K562 (cell line): ENCODE measurements at regions not wholly inside any gene's neighbourhood (a gene's known extent, or its start where the extent isn't known, plus 50 kb on each side); places are given as distances from the start of the nearest gene placed in this dataset.

ENCODE experiments used
- ATAC-seq: fragments of 200-7000 bp; cut with Tn5 transposase; 3 replicates; pipeline ENCODE4 v1.9.1; 2020; ENCODE audit warnings: moderate library complexity
- BruUV-seq: library from RNA; stranded (reverse); fragments of 400-500 nt; replicated peaks from 2 replicates; lab custom pipeline; 2021; lab: Mats Ljungman, UMichigan
- CTCF ChIA-PET: fragments of 300-600 bp; formaldehyde crosslinking; extraction: SDS; loops from one replicate; lab custom pipeline; 2021; ENCODE audit warnings: low intra/inter-chr PET ratio; lab: Yijun Ruan, JAX
- POLR2A ChIA-PET: fragments of 300-600, 350-650 bp; sonication (Branson Sonifier 250); formaldehyde crosslinking; extraction: SDS; loops from one replicate; lab custom pipeline; 2021; ENCODE audit warnings: antibody characterized with exemption, inconsistent platforms; lab: Yijun Ruan, JAX
- DNase-seq, 4 experiments: peaks; one replicate each; pipeline versions ENCODE4 v3.0.0 to v3.0.0-alpha.2; 2011 to 2018; ENCODE audit warnings: low spot score in 3 of 4, mixed read lengths in 3 of 4; ENCODE audit errors: extremely low read depth in 1 of 4
- FAIRE-seq: peaks from 2 replicates; lab custom pipeline; 2011; peaks lifted over from hg19 to GRCh38; lab: Jason Lieb, UNC
- H2AFZ ChIP-seq: 2 replicates; pipeline ENCODE4 v1.6.0; 2011; ENCODE audit warnings: low read depth, low read length, control low read depth, inconsistent platforms
- H3K27ac ChIP-seq: fragments of 200-600 bp; 3 replicates; pipeline ENCODE4 v1.8.0; 2011; ENCODE audit warnings: low read depth, mild to moderate bottlenecking, control low read depth, inconsistent platforms, low read length, moderate library complexity, mixed read lengths; ENCODE audit errors: extremely low read depth
- H3K27me3 ChIP-seq, 2 experiments: fragments of 300-600 bp in 1 of 2; 2 replicates in 1 of 2; 3 replicates in 1 of 2; pipeline versions ENCODE4 v1.6.0 to v1.8.0; 2011; ENCODE audit warnings: inconsistent platforms in 2 of 2, low read length in 2 of 2, mild to moderate bottlenecking in 1 of 2, mixed read lengths in 1 of 2, moderate library complexity in 1 of 2; ENCODE audit not compliant: control insufficient read depth in 2 of 2, insufficient read depth in 2 of 2
- H3K36me3 ChIP-seq: fragments of 300-600 bp; 3 replicates; pipeline ENCODE4 v1.8.0; 2011; ENCODE audit warnings: mild to moderate bottlenecking, low read length, inconsistent platforms; ENCODE audit not compliant: control insufficient read depth, insufficient read depth
- H3K4me1 ChIP-seq, 2 experiments: fragments of 200-600 bp in 1 of 2; replicated peaks in 1 of 2; 2 replicates in 1 of 2; 3 replicates in 1 of 2; pipeline versions ENCODE4 v1.5.1 to v1.8.0; 2011; ENCODE audit warnings: inconsistent platforms in 2 of 2, low read length in 2 of 2, mild to moderate bottlenecking in 1 of 2, mixed read lengths in 1 of 2, moderate library complexity in 1 of 2; ENCODE audit not compliant: control insufficient read depth in 2 of 2, insufficient read depth in 2 of 2
- H3K4me2 ChIP-seq: 2 replicates; pipeline ENCODE4 v1.6.1; 2011; ENCODE audit warnings: low read length, control low read depth, inconsistent platforms, mixed read lengths; ENCODE audit not compliant: insufficient read depth
- H3K4me3 ChIP-seq: fragments of 200-600 bp; sonication (generic), shearing (Covaris generic); 2 replicates; pipeline ENCODE4 v1.5.1; 2016; ENCODE audit warnings: control low read depth, inconsistent platforms
- H3K79me2 ChIP-seq: fragments of 200-600 bp; 3 replicates; pipeline ENCODE4 v1.8.0; 2011; ENCODE audit warnings: low read length, inconsistent platforms; ENCODE audit not compliant: control insufficient read depth, insufficient read depth
- H3K9ac ChIP-seq, 2 experiments: 2 replicates each; pipeline versions ENCODE4 v1.6.0 to v1.6.1; 2011; ENCODE audit warnings: low read depth in 2 of 2, low read length in 2 of 2, control low read depth in 1 of 2, inconsistent platforms in 1 of 2, mild to moderate bottlenecking in 1 of 2, mixed read lengths in 1 of 2; ENCODE audit not compliant: insufficient read depth in 1 of 2
- H3K9me1 ChIP-seq: one replicate; pipeline ENCODE4 v1.6.0; 2011; ENCODE audit warnings: inconsistent platforms, mild to moderate bottlenecking, low read length, moderate library complexity; ENCODE audit not compliant: control insufficient read depth, insufficient read depth
- H3K9me3 ChIP-seq: replicated peaks from 2 replicates; pipeline ENCODE4 v1.5.1; 2011; ENCODE audit warnings: low read depth, low read length, inconsistent platforms; ENCODE audit not compliant: control insufficient read depth, insufficient read depth
- H4K20me1 ChIP-seq: replicated peaks from 2 replicates; pipeline ENCODE4 v1.6.1; 2011; ENCODE audit warnings: low read length, inconsistent platforms, mixed read lengths; ENCODE audit not compliant: control insufficient read depth, insufficient read depth
- CEBPB ChIP-seq: fragments of 450-650 bp; IDR thresholded peaks from 2 replicates; pipeline ENCODE4 v1.6.1; 2016; ENCODE audit warnings: missing genetic modification characterization, missing compliant biosample characterization
- COPS2 ChIP-seq: fragments of 450-650 bp; conservative IDR thresholded peaks from 2 replicates; pipeline ENCODE4 v1.6.1; 2016; ENCODE audit warnings: mild to moderate bottlenecking, moderate library complexity
- ILF3 ChIP-seq: fragments of 450-650 bp; IDR thresholded peaks from 2 replicates; pipeline ENCODE4 v1.6.1; 2018; ENCODE audit warnings: antibody characterized with exemption, mild to moderate bottlenecking, moderate library complexity, borderline replicate concordance
- JUN ChIP-seq, 2 experiments: sonication (generic) in 1 of 2; formaldehyde crosslinking in 1 of 2; IDR thresholded peaks; 2 replicates each; pipeline versions ENCODE4 v1.6.1 to v1.8.0; 2012 to 2022; ENCODE audit warnings: borderline replicate concordance in 2 of 2, mild to moderate bottlenecking in 2 of 2, improper control_type of control experiment in 1 of 2, low read depth in 1 of 2, low read length in 1 of 2, missing genetic modification reagents in 1 of 2
- SIN3B ChIP-seq: fragments of 450-650 bp; IDR thresholded peaks from 2 replicates; pipeline ENCODE4 v1.6.1; 2017; ENCODE audit warnings: low read depth, mild to moderate bottlenecking, moderate library complexity
- YBX1 ChIP-seq: fragments of 450-650 bp; IDR thresholded peaks from 2 replicates; pipeline ENCODE4 v1.7.1; 2016; ENCODE audit warnings: mild to moderate bottlenecking
- ZNF316 ChIP-seq: fragments of 450-650 bp; IDR thresholded peaks from 2 replicates; pipeline ENCODE4 v1.6.1; 2016
- WGBS: fragments of 100-300 bp; shearing (Covaris generic); methylation state at CpG from one replicate; pipeline ENCODE4 v1.1.6; 2016; ENCODE audit warnings: low coverage, mixed read lengths; ENCODE audit not compliant: insufficient coverage; ENCODE audit errors: missing lambda C conversion rate; 5-methylcytosine and 5-hydroxymethylcytosine counted together
- in situ Hi-C: fragments of 300-500 bp; cut with MboI; formaldehyde crosslinking; loops from 4 replicates; pipeline ENCODE4 v1.15.0; 2018; ENCODE audit warnings: inconsistent platforms, mixed read lengths
- intact Hi-C: fragments of 100-400 bp; cut with micrococcal nuclease; formaldehyde crosslinking; loops from 2 replicates; pipeline ENCODE4 v1.14.2; 2022
- TF ChIP-seq, protein P1 (sequence below), 2 experiments: fragments of 450-650 bp in 1 of 2; sonication (generic) in 1 of 2; formaldehyde crosslinking in 1 of 2; IDR thresholded peaks in 1 of 2; conservative IDR thresholded peaks in 1 of 2; 2 replicates each; pipeline versions ENCODE4 v1.6.1 to v1.8.1; 2016 to 2023; ENCODE audit warnings: mild to moderate bottlenecking in 2 of 2, moderate library complexity in 2 of 2, inconsistent platforms in 1 of 2, missing genetic modification reagents in 1 of 2
- TF ChIP-seq, protein P2 (sequence below): fragments of 450-650 bp; IDR thresholded peaks from 2 replicates; pipeline ENCODE4 v1.6.1; 2016; ENCODE audit warnings: low read depth
- TF ChIP-seq, protein P3 (sequence below): fragments of 450-650 bp; IDR thresholded peaks from 2 replicates; pipeline ENCODE4 v1.7.0; 2016; ENCODE audit warnings: borderline replicate concordance

DNA sequence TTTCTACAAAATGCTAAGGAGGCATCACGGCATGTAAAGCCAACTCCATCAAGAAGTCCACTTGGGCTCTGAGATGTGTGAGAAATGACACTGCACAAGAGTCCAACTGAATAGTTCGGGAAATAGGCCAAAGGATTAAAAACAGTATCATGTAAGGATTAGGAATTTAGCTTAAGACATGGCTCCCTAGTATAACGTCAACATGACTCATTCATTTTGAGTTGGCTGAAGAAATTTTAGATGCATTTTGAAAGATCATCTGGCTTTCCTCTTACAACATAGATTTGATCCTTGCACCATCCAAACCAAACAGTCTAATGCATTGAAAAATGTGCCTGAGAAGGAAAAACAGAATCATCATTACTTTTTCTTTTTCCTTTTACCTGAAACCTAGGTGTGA lies 109.3 kb upstream of the MME start:
- WGBS: 19% methylated on average over 3 of the region's 3 CpGs
- H3K36me3 ChIP-seq: no peaks in the 10 kb centered on the region
- ChIA-PET CTCF (no interaction called here), POLR2A (no interaction called here)
- in situ Hi-C loops: no loop called here
- no peak for DNase-seq
- no peak overlapping the region for H3K4me2 ChIP-seq
- peaks cover 0 to 5% of the 10 kb centered on the region in 2 experiments; a peak in 2 of 5 replicates for H3K4me1 ChIP-seq
- peak overlapping the region; percentile 61 for H2AFZ ChIP-seq
- H3K9me1 ChIP-seq: no peaks in the 10 kb centered on the region
- no peak overlapping the region for H3K9ac ChIP-seq
- ATAC-seq: no peak
- BruUV-seq: no TSS peak
- intact Hi-C loops: no loop called here
- H3K27me3 ChIP-seq: no peaks in the 10 kb centered on the region
- no peaks in the 10 kb centered on the region for H4K20me1 ChIP-seq
- no peaks in the 10 kb centered on the region for H3K79me2 ChIP-seq
- FAIRE-seq: peak; percentile 65
- no peak overlapping the region for H3K27ac ChIP-seq
- no peak overlapping the region for H3K4me3 ChIP-seq
- H3K9me3 ChIP-seq: no peaks in the 10 kb centered on the region
- TF ChIP-seq, protein P1, sequence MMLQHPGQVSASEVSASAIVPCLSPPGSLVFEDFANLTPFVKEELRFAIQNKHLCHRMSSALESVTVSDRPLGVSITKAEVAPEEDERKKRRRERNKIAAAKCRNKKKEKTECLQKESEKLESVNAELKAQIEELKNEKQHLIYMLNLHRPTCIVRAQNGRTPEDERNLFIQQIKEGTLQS (IDR thresholded peaks at IDR 0.05): peak; percentile 57
- TF ChIP-seq, protein P1 (CRISPR knock-in tag; conservative IDR thresholded peaks at IDR 0.05): no peak
- TF ChIP-seq SIN3B (no peak), JUN (IDR thresholded peaks at IDR 0.05; ENCODE audit: borderline replicate concordance, low read depth, low read length) (no peak), JUN (CRISPR knock-in tag; IDR thresholded peaks at IDR 0.05; ENCODE audit: borderline replicate concordance) (no peak), ILF3 (no peak), CEBPB (tag) (0 out of 2 replicates have a peak, but pooled peaks have one; percentile 21), COPS2 (no peak), ZNF316 (0 out of 2 replicates have a peak, but pooled peaks have one; percentile 9), YBX1 (no peak)
- TF ChIP-seq, protein P2, sequence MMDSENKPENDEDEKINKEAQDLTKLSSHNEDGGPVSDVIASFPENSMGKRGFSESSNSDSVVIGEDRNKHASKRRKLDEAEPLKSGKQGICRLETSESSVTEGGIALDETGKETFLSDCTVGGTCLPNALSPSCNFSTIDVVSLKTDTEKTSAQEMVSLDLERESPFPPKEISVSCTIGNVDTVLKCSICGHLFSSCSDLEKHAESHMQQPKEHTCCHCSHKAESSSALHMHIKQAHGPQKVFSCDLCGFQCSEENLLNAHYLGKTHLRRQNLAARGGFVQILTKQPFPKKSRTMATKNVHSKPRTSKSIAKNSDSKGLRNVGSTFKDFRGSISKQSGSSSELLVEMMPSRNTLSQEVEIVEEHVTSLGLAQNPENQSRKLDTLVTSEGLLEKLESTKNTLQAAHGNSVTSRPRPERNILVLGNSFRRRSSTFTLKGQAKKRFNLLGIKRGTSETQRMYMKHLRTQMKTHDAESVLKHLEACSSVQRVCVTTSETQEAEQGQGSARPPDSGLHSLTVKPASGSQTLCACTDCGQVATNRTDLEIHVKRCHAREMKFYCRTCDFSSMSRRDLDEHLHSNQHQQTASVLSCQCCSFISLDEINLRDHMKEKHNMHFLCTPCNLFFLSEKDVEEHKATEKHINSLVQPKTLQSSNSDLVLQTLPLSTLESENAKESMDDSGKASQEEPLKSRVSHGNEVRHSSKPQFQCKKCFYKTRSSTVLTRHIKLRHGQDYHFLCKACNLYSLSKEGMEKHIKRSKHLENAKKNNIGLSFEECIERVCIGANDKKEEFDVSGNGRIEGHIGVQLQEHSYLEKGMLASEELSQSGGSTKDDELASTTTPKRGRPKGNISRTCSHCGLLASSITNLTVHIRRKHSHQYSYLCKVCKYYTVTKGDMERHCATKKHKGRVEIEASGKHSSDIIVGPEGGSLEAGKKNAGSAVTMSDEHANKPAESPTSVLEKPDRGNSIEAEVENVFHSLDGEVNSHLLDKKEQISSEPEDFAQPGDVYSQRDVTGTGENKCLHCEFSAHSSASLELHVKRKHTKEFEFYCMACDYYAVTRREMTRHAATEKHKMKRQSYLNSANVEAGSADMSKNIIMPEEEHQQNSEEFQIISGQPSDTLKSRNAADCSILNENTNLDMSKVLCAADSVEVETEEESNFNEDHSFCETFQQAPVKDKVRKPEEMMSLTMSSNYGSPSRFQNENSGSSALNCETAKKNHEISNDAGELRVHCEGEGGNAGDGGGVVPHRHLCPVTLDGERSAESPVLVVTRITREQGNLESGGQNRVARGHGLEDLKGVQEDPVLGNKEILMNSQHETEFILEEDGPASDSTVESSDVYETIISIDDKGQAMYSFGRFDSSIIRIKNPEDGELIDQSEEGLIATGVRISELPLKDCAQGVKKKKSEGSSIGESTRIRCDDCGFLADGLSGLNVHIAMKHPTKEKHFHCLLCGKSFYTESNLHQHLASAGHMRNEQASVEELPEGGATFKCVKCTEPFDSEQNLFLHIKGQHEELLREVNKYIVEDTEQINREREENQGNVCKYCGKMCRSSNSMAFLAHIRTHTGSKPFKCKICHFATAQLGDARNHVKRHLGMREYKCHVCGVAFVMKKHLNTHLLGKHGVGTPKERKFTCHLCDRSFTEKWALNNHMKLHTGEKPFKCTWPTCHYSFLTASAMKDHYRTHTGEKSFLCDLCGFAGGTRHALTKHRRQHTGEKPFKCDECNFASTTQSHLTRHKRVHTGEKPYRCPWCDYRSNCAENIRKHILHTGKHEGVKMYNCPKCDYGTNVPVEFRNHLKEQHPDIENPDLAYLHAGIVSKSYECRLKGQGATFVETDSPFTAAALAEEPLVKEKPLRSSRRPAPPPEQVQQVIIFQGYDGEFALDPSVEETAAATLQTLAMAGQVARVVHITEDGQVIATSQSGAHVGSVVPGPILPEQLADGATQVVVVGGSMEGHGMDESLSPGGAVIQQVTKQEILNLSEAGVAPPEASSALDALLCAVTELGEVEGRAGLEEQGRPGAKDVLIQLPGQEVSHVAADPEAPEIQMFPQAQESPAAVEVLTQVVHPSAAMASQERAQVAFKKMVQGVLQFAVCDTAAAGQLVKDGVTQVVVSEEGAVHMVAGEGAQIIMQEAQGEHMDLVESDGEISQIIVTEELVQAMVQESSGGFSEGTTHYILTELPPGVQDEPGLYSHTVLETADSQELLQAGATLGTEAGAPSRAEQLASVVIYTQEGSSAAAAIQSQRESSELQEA: no peak
- TF ChIP-seq, protein P3, sequence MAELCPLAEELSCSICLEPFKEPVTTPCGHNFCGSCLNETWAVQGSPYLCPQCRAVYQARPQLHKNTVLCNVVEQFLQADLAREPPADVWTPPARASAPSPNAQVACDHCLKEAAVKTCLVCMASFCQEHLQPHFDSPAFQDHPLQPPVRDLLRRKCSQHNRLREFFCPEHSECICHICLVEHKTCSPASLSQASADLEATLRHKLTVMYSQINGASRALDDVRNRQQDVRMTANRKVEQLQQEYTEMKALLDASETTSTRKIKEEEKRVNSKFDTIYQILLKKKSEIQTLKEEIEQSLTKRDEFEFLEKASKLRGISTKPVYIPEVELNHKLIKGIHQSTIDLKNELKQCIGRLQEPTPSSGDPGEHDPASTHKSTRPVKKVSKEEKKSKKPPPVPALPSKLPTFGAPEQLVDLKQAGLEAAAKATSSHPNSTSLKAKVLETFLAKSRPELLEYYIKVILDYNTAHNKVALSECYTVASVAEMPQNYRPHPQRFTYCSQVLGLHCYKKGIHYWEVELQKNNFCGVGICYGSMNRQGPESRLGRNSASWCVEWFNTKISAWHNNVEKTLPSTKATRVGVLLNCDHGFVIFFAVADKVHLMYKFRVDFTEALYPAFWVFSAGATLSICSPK: no peak
